Endothelial cell of umbilical vein (primary cell): ENCODE measurements at regions not wholly inside any gene's neighbourhood (a gene's known extent, or its start where the extent isn't known, plus 50 kb on each side); places are given as distances from the start of the nearest gene placed in this dataset.

ENCODE experiments used
- CTCF ChIP-seq, 2 donors: IDR thresholded peaks; 1 replicate in 1 of 2; 2 replicates in 1 of 2; pipeline ENCODE4 v1.5.1; 2011; ENCODE audit warnings: low read length in 2 of 2, mild to moderate bottlenecking in 2 of 2, moderate library complexity in 2 of 2, control low read depth in 1 of 2, inconsistent platforms in 1 of 2, low read depth in 1 of 2; ENCODE audit not compliant: insufficient read depth in 1 of 2; ENCODE audit errors: extremely low read depth in 1 of 2
- POLR2A ChIP-seq: IDR thresholded peaks from 2 replicates; pipeline ENCODE4 v1.6.1; 2012; ENCODE audit warnings: low read depth, mild to moderate bottlenecking, control low read depth, low read length

- TF ChIP-seq POLR2A (no peak), CTCF (IDR thresholded peaks at IDR 0.05; ENCODE audit: extremely low read depth in 1 of 2, insufficient read depth in 1 of 2, low read depth in 1 of 2, low read length in 2 of 2) (no peak)
Observed at GRCh38 chr18:77658299-77658662, 408.6 kb downstream of the GALR1 start.
